SK-N-SH treated with all-trans-retinoic acid at 6 μM for 48 hours (cell line): ENCODE measurements at regions not wholly inside any gene's neighbourhood (a gene's known extent, or its start where the extent isn't known, plus 50 kb on each side); places are given as distances from the start of the nearest gene placed in this dataset.

Source experiments
- ATAC-seq: fragments of 200-7000 bp; cut with Tn5 transposase; 3 replicates; pipeline ENCODE4 v1.9.1; 2020; ENCODE audit warnings: mild to moderate bottlenecking, moderate library complexity
- ARNTL ChIP-seq: fragments of 450-650 bp; formaldehyde crosslinking; IDR thresholded peaks from 2 replicates; pipeline ENCODE4 v1.5.0; 2020; ENCODE audit warnings: low read depth, mild to moderate bottlenecking, moderate library complexity, borderline replicate concordance
- BACH2 ChIP-seq: fragments of 250-450 bp; sonication (Bioruptor Pico); IDR thresholded peaks from 2 replicates; pipeline ENCODE4 v1.9.0; 2021; ENCODE audit warnings: mild to moderate bottlenecking, borderline replicate concordance
- CSDC2 ChIP-seq: fragments of 250-450 bp; sonication (Bioruptor Pico); IDR thresholded peaks from 2 replicates; pipeline ENCODE4 v1.5.0; 2020; ENCODE audit warnings: mild to moderate bottlenecking, moderate library complexity
- ESRRG ChIP-seq: fragments of 250-450 bp; sonication (Bioruptor Pico); IDR thresholded peaks from 2 replicates; pipeline ENCODE4 v1.6.1; 2021; ENCODE audit warnings: mild to moderate bottlenecking
- GLIS3 ChIP-seq: fragments of 250-450 bp; sonication (Bioruptor Pico); IDR thresholded peaks from 2 replicates; pipeline ENCODE4 v1.5.0; 2020; ENCODE audit warnings: mild to moderate bottlenecking, moderate library complexity
- ISL1 ChIP-seq: fragments of 250-450 bp; sonication (Bioruptor Pico); IDR thresholded peaks from 2 replicates; pipeline ENCODE4 v2.1.2; 2022; ENCODE audit warnings: mild to moderate bottlenecking, moderate library complexity
- PPARA ChIP-seq: fragments of 250-450 bp; sonication (Bioruptor Pico); IDR thresholded peaks from 2 replicates; pipeline ENCODE4 v1.5.0; 2020; ENCODE audit warnings: mild to moderate bottlenecking, borderline replicate concordance
- RARB ChIP-seq: fragments of 250-450 bp; sonication (Bioruptor Pico); IDR thresholded peaks from 2 replicates; pipeline ENCODE4 v1.8.0; 2021; ENCODE audit warnings: mild to moderate bottlenecking, moderate library complexity
- SNAI2 ChIP-seq: fragments of 250-450 bp; sonication (Bioruptor Pico); IDR thresholded peaks from 2 replicates; pipeline ENCODE4 v1.5.0; 2020; ENCODE audit warnings: mild to moderate bottlenecking, moderate library complexity
- TCF4 ChIP-seq: fragments of 250-450 bp; sonication (Bioruptor Pico); IDR thresholded peaks from 2 replicates; pipeline ENCODE4 v1.8.0; 2021; ENCODE audit warnings: mild to moderate bottlenecking, moderate library complexity, borderline replicate concordance
- TOX ChIP-seq: fragments of 250-450 bp; sonication (Bioruptor Pico); IDR thresholded peaks from 2 replicates; pipeline ENCODE4 v1.8.0; 2021; ENCODE audit warnings: mild to moderate bottlenecking, moderate library complexity, borderline replicate concordance
- ZC3H10 ChIP-seq: fragments of 250-450 bp; sonication (Bioruptor Pico); IDR thresholded peaks from 2 replicates; pipeline ENCODE4 v1.5.1; 2021; ENCODE audit warnings: mild to moderate bottlenecking, moderate library complexity
- ZFP3 ChIP-seq: fragments of 250-450 bp; sonication (Bioruptor Pico); IDR thresholded peaks from 2 replicates; pipeline ENCODE4 v1.5.0; 2020; ENCODE audit warnings: mild to moderate bottlenecking, moderate library complexity
- ZNF565 ChIP-seq: fragments of 450-650 bp; formaldehyde crosslinking; conservative IDR thresholded peaks from 2 replicates; pipeline ENCODE4 v1.5.0; 2020; ENCODE audit warnings: low read depth, mild to moderate bottlenecking, moderate library complexity
- ZNF8 ChIP-seq: fragments of 450-650 bp; formaldehyde crosslinking; IDR thresholded peaks from 2 replicates; pipeline ENCODE4 v1.5.0; 2020; ENCODE audit warnings: mild to moderate bottlenecking, moderate library complexity
- TF ChIP-seq, protein P1 (sequence below): fragments of 250-450 bp; sonication (Bioruptor Pico); IDR thresholded peaks from 2 replicates; pipeline ENCODE4 v1.5.0; 2020; ENCODE audit warnings: mild to moderate bottlenecking, moderate library complexity
- TF ChIP-seq, protein P2 (sequence below): fragments of 250-450 bp; sonication (Bioruptor Pico); IDR thresholded peaks from 2 replicates; pipeline ENCODE4 v1.8.0; 2021; ENCODE audit warnings: low read depth, mild to moderate bottlenecking, moderate library complexity, borderline replicate concordance
- TF ChIP-seq, protein P3 (sequence below): fragments of 250-450 bp; sonication (Bioruptor Pico); IDR thresholded peaks from 2 replicates; pipeline ENCODE4 v1.8.0; 2020; ENCODE audit warnings: mild to moderate bottlenecking, moderate library complexity, borderline replicate concordance
- TF ChIP-seq, protein P4 (sequence below): fragments of 250-450 bp; sonication (Bioruptor Pico); IDR thresholded peaks from 2 replicates; pipeline ENCODE4 v1.5.1; 2020; ENCODE audit warnings: low read depth, mild to moderate bottlenecking, moderate library complexity
- TF ChIP-seq, protein P5 (sequence below): fragments of 250-450 bp; sonication (Bioruptor Pico); IDR thresholded peaks from 2 replicates; pipeline ENCODE4 v1.5.1; 2021; ENCODE audit warnings: mild to moderate bottlenecking, moderate library complexity

GRCh38 chr10:4102802-4103344, 317.9 kb upstream of the KLF6 start (continued):
- TF ChIP-seq, protein P1, sequence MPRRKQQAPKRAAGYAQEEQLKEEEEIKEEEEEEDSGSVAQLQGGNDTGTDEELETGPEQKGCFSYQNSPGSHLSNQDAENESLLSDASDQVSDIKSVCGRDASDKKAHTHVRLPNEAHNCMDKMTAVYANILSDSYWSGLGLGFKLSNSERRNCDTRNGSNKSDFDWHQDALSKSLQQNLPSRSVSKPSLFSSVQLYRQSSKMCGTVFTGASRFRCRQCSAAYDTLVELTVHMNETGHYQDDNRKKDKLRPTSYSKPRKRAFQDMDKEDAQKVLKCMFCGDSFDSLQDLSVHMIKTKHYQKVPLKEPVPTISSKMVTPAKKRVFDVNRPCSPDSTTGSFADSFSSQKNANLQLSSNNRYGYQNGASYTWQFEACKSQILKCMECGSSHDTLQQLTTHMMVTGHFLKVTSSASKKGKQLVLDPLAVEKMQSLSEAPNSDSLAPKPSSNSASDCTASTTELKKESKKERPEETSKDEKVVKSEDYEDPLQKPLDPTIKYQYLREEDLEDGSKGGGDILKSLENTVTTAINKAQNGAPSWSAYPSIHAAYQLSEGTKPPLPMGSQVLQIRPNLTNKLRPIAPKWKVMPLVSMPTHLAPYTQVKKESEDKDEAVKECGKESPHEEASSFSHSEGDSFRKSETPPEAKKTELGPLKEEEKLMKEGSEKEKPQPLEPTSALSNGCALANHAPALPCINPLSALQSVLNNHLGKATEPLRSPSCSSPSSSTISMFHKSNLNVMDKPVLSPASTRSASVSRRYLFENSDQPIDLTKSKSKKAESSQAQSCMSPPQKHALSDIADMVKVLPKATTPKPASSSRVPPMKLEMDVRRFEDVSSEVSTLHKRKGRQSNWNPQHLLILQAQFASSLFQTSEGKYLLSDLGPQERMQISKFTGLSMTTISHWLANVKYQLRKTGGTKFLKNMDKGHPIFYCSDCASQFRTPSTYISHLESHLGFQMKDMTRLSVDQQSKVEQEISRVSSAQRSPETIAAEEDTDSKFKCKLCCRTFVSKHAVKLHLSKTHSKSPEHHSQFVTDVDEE, result no peak
- TF ChIP-seq, protein P2, sequence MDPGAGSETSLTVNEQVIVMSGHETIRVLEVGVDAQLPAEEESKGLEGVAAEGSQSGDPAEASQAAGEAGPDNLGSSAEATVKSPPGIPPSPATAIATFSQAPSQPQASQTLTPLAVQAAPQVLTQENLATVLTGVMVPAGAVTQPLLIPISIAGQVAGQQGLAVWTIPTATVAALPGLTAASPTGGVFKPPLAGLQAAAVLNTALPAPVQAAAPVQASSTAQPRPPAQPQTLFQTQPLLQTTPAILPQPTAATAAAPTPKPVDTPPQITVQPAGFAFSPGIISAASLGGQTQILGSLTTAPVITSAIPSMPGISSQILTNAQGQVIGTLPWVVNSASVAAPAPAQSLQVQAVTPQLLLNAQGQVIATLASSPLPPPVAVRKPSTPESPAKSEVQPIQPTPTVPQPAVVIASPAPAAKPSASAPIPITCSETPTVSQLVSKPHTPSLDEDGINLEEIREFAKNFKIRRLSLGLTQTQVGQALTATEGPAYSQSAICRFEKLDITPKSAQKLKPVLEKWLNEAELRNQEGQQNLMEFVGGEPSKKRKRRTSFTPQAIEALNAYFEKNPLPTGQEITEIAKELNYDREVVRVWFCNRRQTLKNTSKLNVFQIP (CRISPR knock-in tag), result no peak
- TF ChIP-seq, protein P3, sequence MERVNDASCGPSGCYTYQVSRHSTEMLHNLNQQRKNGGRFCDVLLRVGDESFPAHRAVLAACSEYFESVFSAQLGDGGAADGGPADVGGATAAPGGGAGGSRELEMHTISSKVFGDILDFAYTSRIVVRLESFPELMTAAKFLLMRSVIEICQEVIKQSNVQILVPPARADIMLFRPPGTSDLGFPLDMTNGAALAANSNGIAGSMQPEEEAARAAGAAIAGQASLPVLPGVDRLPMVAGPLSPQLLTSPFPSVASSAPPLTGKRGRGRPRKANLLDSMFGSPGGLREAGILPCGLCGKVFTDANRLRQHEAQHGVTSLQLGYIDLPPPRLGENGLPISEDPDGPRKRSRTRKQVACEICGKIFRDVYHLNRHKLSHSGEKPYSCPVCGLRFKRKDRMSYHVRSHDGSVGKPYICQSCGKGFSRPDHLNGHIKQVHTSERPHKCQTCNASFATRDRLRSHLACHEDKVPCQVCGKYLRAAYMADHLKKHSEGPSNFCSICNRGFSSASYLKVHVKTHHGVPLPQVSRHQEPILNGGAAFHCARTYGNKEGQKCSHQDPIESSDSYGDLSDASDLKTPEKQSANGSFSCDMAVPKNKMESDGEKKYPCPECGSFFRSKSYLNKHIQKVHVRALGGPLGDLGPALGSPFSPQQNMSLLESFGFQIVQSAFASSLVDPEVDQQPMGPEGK, result peak; percentile 94; the same call in 1 of the 2 replicates
- TF ChIP-seq, protein P4, sequence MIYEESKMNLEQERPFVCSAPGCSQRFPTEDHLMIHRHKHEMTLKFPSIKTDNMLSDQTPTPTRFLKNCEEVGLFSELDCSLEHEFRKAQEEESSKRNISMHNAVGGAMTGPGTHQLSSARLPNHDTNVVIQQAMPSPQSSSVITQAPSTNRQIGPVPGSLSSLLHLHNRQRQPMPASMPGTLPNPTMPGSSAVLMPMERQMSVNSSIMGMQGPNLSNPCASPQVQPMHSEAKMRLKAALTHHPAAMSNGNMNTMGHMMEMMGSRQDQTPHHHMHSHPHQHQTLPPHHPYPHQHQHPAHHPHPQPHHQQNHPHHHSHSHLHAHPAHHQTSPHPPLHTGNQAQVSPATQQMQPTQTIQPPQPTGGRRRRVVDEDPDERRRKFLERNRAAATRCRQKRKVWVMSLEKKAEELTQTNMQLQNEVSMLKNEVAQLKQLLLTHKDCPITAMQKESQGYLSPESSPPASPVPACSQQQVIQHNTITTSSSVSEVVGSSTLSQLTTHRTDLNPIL (CRISPR knock-in tag), result peak; percentile 97

GRCh38 chr10:4101918-4102654, 317.1 kb upstream of the KLF6 start:
- ATAC-seq, result no peak
- no peak for TF ChIP-seq TOX (CRISPR knock-in tag)
- no peak for TF ChIP-seq RARB (CRISPR knock-in tag)
- TF ChIP-seq, protein P1, result no peak
- TF ChIP-seq, protein P3, result no peak
- no peak for TF ChIP-seq ZC3H10
- no peak for TF ChIP-seq CSDC2
- no peak for TF ChIP-seq ZNF565
- TF ChIP-seq ZNF8 (CRISPR knock-in tag), result no peak
- no peak for TF ChIP-seq ZFP3
- TF ChIP-seq ESRRG (CRISPR knock-in tag), result no peak
- TF ChIP-seq ARNTL (CRISPR knock-in tag), result no peak
- TF ChIP-seq PPARA (CRISPR knock-in tag), result no peak
- TF ChIP-seq TCF4 (CRISPR knock-in tag), result no peak
- TF ChIP-seq BACH2 (CRISPR knock-in tag), result no peak
- no peak for TF ChIP-seq SNAI2 (CRISPR knock-in tag)
- no peak for TF ChIP-seq GLIS3 (CRISPR knock-in tag)
- TF ChIP-seq ISL1 (CRISPR knock-in tag), result no peak
- TF ChIP-seq, protein P5, sequence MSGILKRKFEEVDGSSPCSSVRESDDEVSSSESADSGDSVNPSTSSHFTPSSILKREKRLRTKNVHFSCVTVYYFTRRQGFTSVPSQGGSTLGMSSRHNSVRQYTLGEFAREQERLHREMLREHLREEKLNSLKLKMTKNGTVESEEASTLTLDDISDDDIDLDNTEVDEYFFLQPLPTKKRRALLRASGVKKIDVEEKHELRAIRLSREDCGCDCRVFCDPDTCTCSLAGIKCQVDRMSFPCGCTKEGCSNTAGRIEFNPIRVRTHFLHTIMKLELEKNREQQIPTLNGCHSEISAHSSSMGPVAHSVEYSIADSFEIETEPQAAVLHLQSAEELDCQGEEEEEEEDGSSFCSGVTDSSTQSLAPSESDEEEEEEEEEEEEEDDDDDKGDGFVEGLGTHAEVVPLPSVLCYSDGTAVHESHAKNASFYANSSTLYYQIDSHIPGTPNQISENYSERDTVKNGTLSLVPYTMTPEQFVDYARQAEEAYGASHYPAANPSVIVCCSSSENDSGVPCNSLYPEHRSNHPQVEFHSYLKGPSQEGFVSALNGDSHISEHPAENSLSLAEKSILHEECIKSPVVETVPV (CRISPR knock-in tag), result no peak
- TF ChIP-seq, all 23 proteins: peak for 0
